HCT116 (cell line): ENCODE measurements at regions not wholly inside any gene's neighbourhood (a gene's known extent, or its start where the extent isn't known, plus 50 kb on each side); places are given as distances from the start of the nearest gene placed in this dataset.

Experiments used
- TF ChIP-seq, protein P1 (sequence below): IDR thresholded peaks from 2 replicates; pipeline ENCODE4 v1.6.1; 2012; ENCODE audit warnings: low read depth

DNA sequence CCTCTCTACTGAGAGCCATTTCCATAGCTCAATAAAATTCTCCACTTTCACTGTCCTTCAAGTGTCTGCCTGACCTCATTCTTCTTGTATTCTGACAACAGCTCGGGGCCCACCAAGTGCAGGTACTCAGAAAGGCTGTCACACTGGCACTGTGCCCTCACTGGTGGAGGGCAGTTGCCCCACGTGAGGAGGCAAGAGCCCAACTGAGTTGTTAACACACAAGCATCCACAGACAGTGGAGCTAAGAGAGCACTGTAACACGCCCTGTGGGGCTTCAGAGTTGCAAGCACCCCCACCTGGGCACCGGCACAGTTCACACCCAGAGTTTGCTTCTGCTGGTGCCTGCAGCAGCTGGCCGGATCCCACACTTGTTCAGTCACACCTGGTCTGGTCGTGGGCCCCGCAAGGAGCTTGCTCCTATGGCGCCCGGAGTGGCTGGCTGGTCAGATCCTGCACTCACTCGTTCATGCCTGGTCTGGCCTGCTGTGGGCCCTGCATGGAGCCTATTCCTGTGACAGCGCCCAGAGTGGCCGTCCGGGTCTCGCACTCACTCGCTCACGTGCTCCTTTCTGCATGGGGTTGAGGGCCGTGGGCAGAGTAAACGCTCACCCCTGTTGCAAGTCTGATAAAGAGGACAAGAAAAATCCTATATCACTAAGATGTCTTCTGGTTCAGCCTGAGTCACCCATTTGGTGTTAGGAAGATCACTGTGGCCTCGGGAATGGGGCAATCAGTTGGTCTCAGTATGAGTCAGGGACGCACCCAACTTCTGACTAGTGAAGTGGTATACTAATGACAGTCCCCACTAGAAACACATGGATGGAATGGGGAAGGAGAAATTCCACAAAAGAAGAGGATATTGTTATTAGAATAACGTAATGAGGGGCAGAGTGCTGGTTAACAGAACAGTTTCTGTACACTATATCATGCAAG, 87.0 kb upstream of the CCNH start (continued):
- TF ChIP-seq, protein P1, sequence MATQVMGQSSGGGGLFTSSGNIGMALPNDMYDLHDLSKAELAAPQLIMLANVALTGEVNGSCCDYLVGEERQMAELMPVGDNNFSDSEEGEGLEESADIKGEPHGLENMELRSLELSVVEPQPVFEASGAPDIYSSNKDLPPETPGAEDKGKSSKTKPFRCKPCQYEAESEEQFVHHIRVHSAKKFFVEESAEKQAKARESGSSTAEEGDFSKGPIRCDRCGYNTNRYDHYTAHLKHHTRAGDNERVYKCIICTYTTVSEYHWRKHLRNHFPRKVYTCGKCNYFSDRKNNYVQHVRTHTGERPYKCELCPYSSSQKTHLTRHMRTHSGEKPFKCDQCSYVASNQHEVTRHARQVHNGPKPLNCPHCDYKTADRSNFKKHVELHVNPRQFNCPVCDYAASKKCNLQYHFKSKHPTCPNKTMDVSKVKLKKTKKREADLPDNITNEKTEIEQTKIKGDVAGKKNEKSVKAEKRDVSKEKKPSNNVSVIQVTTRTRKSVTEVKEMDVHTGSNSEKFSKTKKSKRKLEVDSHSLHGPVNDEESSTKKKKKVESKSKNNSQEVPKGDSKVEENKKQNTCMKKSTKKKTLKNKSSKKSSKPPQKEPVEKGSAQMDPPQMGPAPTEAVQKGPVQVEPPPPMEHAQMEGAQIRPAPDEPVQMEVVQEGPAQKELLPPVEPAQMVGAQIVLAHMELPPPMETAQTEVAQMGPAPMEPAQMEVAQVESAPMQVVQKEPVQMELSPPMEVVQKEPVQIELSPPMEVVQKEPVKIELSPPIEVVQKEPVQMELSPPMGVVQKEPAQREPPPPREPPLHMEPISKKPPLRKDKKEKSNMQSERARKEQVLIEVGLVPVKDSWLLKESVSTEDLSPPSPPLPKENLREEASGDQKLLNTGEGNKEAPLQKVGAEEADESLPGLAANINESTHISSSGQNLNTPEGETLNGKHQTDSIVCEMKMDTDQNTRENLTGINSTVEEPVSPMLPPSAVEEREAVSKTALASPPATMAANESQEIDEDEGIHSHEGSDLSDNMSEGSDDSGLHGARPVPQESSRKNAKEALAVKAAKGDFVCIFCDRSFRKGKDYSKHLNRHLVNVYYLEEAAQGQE = no peak
- TF ChIP-seq, all 23 proteins: peak for 0
